ENCODE measurements at regions not wholly inside any gene's neighbourhood (a gene's known extent, or its start where the extent isn't known, plus 50 kb on each side); places are given as distances from the start of the nearest gene placed in this dataset.

GRCh38 chr9:107603281-107603680 lies 113.7 kb upstream of the KLF4 start:
- TF ChIP-seq CTCF (IDR thresholded peaks at IDR 0.05; ENCODE audit: borderline replicate concordance, insufficient read depth, low read depth, low read length), result no peak

DNA sequence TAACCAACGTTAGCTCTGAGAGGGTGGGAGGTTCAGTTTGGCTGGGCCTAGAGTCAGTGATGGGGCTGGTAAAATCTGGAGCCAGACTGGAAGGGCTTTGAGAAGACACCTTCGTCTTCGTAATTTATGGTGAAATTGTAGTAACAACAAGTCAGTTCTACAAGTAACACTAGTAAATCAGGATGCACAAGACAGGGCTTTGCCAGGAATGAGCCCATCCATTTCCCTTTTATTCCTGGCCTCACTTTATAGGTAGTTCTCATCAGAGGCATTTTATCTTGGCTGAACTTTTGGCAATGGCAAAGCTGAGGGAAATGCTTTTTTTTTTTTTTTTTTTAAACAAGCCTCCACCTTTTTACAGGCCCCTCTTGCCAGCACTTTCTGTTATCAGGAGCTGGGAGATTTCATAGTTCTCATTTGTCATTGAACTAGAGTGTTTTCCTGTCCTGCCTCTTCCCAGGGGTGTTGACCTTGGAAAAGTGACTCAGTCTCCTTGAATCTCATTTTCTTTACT lies 110.5 kb upstream of the KLF4 start:
- TF ChIP-seq CTCF (IDR thresholded peaks at IDR 0.05; ENCODE audit: borderline replicate concordance, insufficient read depth, low read depth, low read length), result no peak
- H3K4me3 ChIP-seq (ENCODE audit: low read depth, low read length), result no peak overlapping the region

More at GRCh38 chr9:107603281-107603680, 113.7 kb upstream of the KLF4 start:
- H3K4me3 ChIP-seq (ENCODE audit: low read depth, low read length), result no peak overlapping the region

DNA sequence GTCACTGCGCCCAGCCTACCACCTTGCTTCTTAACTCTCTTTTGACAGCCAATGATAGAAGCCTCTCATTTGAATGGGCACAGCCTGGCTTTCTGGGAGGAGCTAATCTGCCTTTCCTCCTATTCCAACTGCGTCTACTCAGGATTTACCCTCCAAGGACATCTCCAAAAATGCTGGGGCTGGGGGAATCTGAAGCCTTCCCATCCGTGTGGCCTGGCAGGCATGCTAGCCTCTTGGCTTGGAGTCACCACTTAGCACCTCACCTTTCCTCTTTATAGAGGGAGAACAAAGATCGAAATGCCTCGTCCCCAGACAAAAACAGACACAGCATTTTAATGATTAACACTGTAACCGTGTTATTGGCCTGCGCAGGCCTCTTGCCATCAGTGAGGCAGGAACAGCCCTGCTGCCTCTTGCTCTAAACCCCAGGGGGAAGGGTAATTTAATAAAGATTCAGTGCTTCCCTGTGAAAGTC lies 108.2 kb upstream of the KLF4 start:
- TF ChIP-seq CTCF (IDR thresholded peaks at IDR 0.05; ENCODE audit: borderline replicate concordance, insufficient read depth, low read depth, low read length), result no peak
- no peak overlapping the region for H3K4me3 ChIP-seq (ENCODE audit: low read depth, low read length)

GRCh38 chr9:107594908-107595530 lies 105.5 kb upstream of the KLF4 start:
- no peak for TF ChIP-seq CTCF (IDR thresholded peaks at IDR 0.05; ENCODE audit: borderline replicate concordance, insufficient read depth, low read depth, low read length)
- H3K4me3 ChIP-seq (ENCODE audit: low read depth, low read length), result no peak overlapping the region

GRCh38 chr9:107593224-107593870 lies 103.8 kb upstream of the KLF4 start:
- no peak for TF ChIP-seq CTCF (IDR thresholded peaks at IDR 0.05; ENCODE audit: borderline replicate concordance, insufficient read depth, low read depth, low read length)
- H3K4me3 ChIP-seq (ENCODE audit: low read depth, low read length), result no peak overlapping the region

GRCh38 chr9:107592424-107592823 lies 102.9 kb upstream of the KLF4 start:
- H3K4me3 ChIP-seq (ENCODE audit: low read depth, low read length), result no peak overlapping the region
- TF ChIP-seq CTCF (IDR thresholded peaks at IDR 0.05; ENCODE audit: borderline replicate concordance, insufficient read depth, low read depth, low read length), result no peak

- no peak for TF ChIP-seq CTCF (IDR thresholded peaks at IDR 0.05; ENCODE audit: borderline replicate concordance, insufficient read depth, low read depth, low read length)
- no peak overlapping the region for H3K4me3 ChIP-seq (ENCODE audit: low read depth, low read length)
Measured at GRCh38 chr9:107591781-107592180, 102.2 kb upstream of the KLF4 start.

All from GM12875 (cell line).